Mesenchymal stem cell (in vitro differentiated cells and primary cell): ENCODE measurements at regions not wholly inside any gene's neighbourhood (a gene's known extent, or its start where the extent isn't known, plus 50 kb on each side); places are given as distances from the start of the nearest gene placed in this dataset.

Experiments
- DNase-seq: peaks from one replicate; pipeline ENCODE4 v3.0.0-alpha.2; 2013
- H2AFZ ChIP-seq: one replicate; pipeline ENCODE4 v1.6.1; 2013; ENCODE audit warnings: low read depth, mild to moderate bottlenecking, control low read depth, inconsistent platforms, low read length, moderate library complexity
- H2AK5ac ChIP-seq: 2 replicates; pipeline ENCODE4 v1.6.1; 2013; ENCODE audit warnings: low read length, moderate library complexity, mild to moderate bottlenecking, inconsistent platforms; ENCODE audit not compliant: severe bottlenecking
- H2BK120ac ChIP-seq: one replicate; pipeline ENCODE4 v1.6.1; 2013; ENCODE audit warnings: low read depth, mild to moderate bottlenecking, inconsistent platforms, low read length, moderate library complexity
- H2BK12ac ChIP-seq, 2 experiments: one replicate each; pipeline ENCODE4 v1.6.1; 2013; ENCODE audit warnings: inconsistent platforms in 2 of 2, low read length in 2 of 2, mild to moderate bottlenecking in 2 of 2, moderate library complexity in 2 of 2, control low read depth in 1 of 2
- H2BK15ac ChIP-seq: one replicate; pipeline ENCODE4 v1.6.1; 2013; ENCODE audit warnings: mild to moderate bottlenecking, low read depth, inconsistent platforms; ENCODE audit not compliant: poor library complexity, severe bottlenecking
- H2BK5ac ChIP-seq: 2 replicates; pipeline ENCODE4 v1.6.1; 2013; ENCODE audit warnings: low read depth, mild to moderate bottlenecking, low read length, control low read depth, inconsistent platforms; ENCODE audit not compliant: poor library complexity, severe bottlenecking
- H3K14ac ChIP-seq, 2 experiments: one replicate each; pipeline ENCODE4 v1.6.1; 2013; ENCODE audit warnings: inconsistent platforms in 2 of 2, low read length in 2 of 2, control low read depth in 1 of 2, mild to moderate bottlenecking in 1 of 2, moderate library complexity in 1 of 2
- H3K18ac ChIP-seq, 2 experiments: one replicate each; pipeline ENCODE4 v1.6.1; 2013; ENCODE audit warnings: inconsistent platforms in 2 of 2, low read length in 2 of 2, control low read depth in 1 of 2, low read depth in 1 of 2, mild to moderate bottlenecking in 1 of 2
- H3K23ac ChIP-seq, 2 experiments: one replicate each; pipeline ENCODE4 v1.6.1; 2013; ENCODE audit warnings: inconsistent platforms in 2 of 2, low read length in 2 of 2, mild to moderate bottlenecking in 2 of 2, moderate library complexity in 2 of 2, control low read depth in 1 of 2
- H3K27ac ChIP-seq: 2 replicates; pipeline ENCODE4 v1.5.1; 2013; ENCODE audit warnings: mild to moderate bottlenecking, moderate library complexity, low read length, control low read depth, inconsistent platforms; ENCODE audit not compliant: poor library complexity, severe bottlenecking
- H3K27me3 ChIP-seq, 2 experiments: 2 replicates each; pipeline versions ENCODE4 v1.6.1 to v1.7.0; 2013; ENCODE audit warnings: low read length in 2 of 2, mild to moderate bottlenecking in 2 of 2, moderate library complexity in 2 of 2, control low read depth in 1 of 2, inconsistent platforms in 1 of 2; ENCODE audit not compliant: control insufficient read depth in 1 of 2, insufficient read depth in 1 of 2
- H3K36me3 ChIP-seq, 2 experiments: 2 replicates each; pipeline versions ENCODE4 v1.6.1 to v1.7.0; 2013; ENCODE audit warnings: low read length in 2 of 2, control low read depth in 1 of 2, inconsistent platforms in 1 of 2, low read depth in 1 of 2, mild to moderate bottlenecking in 1 of 2; ENCODE audit not compliant: insufficient read depth in 2 of 2, control insufficient read depth in 1 of 2
- H3K4ac ChIP-seq, 2 experiments: one replicate each; pipeline ENCODE4 v1.6.1; 2013; ENCODE audit warnings: inconsistent platforms in 2 of 2, low read length in 2 of 2, mild to moderate bottlenecking in 2 of 2, moderate library complexity in 2 of 2, control low read depth in 1 of 2, low read depth in 1 of 2
- H3K4me1 ChIP-seq: 2 replicates; pipeline ENCODE4 v1.6.1; 2013; ENCODE audit warnings: low read depth, low read length, control low read depth; ENCODE audit not compliant: control insufficient read depth, insufficient read depth
- H3K4me2 ChIP-seq: 2 replicates; pipeline ENCODE4 v1.6.1; 2013; ENCODE audit warnings: low read length, mild to moderate bottlenecking, inconsistent platforms; ENCODE audit not compliant: poor library complexity, severe bottlenecking
- H3K4me3 ChIP-seq, 2 experiments: 2 replicates each; pipeline versions ENCODE4 v1.5.1 to v1.7.0; 2013; ENCODE audit warnings: low read length in 2 of 2, mild to moderate bottlenecking in 2 of 2, control low read depth in 1 of 2, low read depth in 1 of 2; ENCODE audit not compliant: insufficient read depth in 1 of 2
- H3K79me1 ChIP-seq: replicated peaks from 2 replicates; pipeline ENCODE4 v1.6.1; 2013; ENCODE audit warnings: mild to moderate bottlenecking, control low read depth, low read length, inconsistent platforms; ENCODE audit not compliant: poor library complexity, severe bottlenecking
- H3K9ac ChIP-seq: 2 replicates; pipeline ENCODE4 v1.7.0; 2013; ENCODE audit warnings: mild to moderate bottlenecking, low read length, moderate library complexity
- H3K9me3 ChIP-seq: 2 replicates; pipeline ENCODE4 v1.7.0; 2013; ENCODE audit warnings: mild to moderate bottlenecking, low read length; ENCODE audit not compliant: control insufficient read depth
- H4K8ac ChIP-seq: one replicate; pipeline ENCODE4 v1.6.1; 2013; ENCODE audit warnings: inconsistent platforms, mild to moderate bottlenecking, low read length, moderate library complexity
- H4K91ac ChIP-seq: one replicate; pipeline ENCODE4 v1.6.1; 2013; ENCODE audit warnings: mild to moderate bottlenecking, low read length, inconsistent platforms
- WGBS: methylation state at CpG from one replicate; pipeline ENCODE4 v1.1.7; 2013; ENCODE audit warnings: mixed read lengths; 5-methylcytosine and 5-hydroxymethylcytosine counted together

DNA sequence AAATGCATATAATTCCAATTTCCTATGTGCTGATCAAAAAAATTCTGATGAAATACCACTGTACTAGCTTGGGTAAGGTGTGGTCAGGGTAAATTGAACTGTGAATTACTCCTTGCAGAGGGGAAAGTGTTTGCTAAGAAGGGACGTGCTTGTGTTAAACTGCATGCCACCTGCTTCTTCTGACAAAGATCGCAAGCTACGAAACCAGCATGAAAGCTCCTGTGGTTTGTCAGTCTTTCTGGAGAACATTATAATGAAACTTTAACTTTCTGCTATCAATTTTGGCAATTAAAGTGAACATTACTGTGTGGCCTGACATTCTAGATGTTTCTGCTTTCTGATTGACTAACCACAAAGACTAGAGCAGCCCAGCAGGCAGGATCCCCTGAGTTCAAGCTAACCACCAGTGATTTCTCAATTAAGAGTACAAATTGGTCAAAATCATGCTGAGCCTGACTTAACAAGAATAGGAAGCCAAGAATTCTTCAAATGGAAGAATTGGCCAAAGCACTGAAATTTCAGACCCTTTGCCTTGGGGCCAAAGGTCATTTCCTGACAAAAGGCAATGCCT is 239.0 kb downstream of the SLITRK2 start:
- H4K91ac ChIP-seq = no peak overlapping the region
- H2AK5ac ChIP-seq = no peak overlapping the region
- DNase-seq = no peak
- H3K27me3 ChIP-seq = no peaks in the 10 kb centered on the region
- no peak overlapping the region for H2AFZ ChIP-seq
- H3K36me3 ChIP-seq = no peaks in the 10 kb centered on the region
- 82% methylated on average over 3 of the region's 3 CpGs for WGBS
- H3K14ac ChIP-seq = no peak overlapping the region
- no peak overlapping the region for H3K9ac ChIP-seq
- H3K4me1 ChIP-seq = no peaks in the 10 kb centered on the region
- no peak overlapping the region for H3K18ac ChIP-seq
- H2BK120ac ChIP-seq = no peak overlapping the region
- no peak overlapping the region for H4K8ac ChIP-seq
- H3K9me3 ChIP-seq = peaks cover 3% of the 10 kb centered on the region
- H3K27ac ChIP-seq = no peak overlapping the region
- H2BK5ac ChIP-seq = no peak overlapping the region
- no peak overlapping the region for H2BK15ac ChIP-seq
- H3K4me3 ChIP-seq = no peak overlapping the region
- no peak overlapping the region for H3K4ac ChIP-seq
- H3K4me2 ChIP-seq = no peak overlapping the region
- no peak overlapping the region for H2BK12ac ChIP-seq
- no peak overlapping the region for H3K23ac ChIP-seq
- no peaks in the 10 kb centered on the region for H3K79me1 ChIP-seq

GRCh38 chrX:146064156-146064555 is 246.5 kb downstream of the SLITRK2 start:
- H3K4ac ChIP-seq = no peak overlapping the region
- no peaks in the 10 kb centered on the region for H3K4me1 ChIP-seq
- no peak overlapping the region for H4K8ac ChIP-seq
- H3K9me3 ChIP-seq = no peaks in the 10 kb centered on the region
- H3K18ac ChIP-seq = no peak overlapping the region
- H3K79me1 ChIP-seq = no peaks in the 10 kb centered on the region
- H3K23ac ChIP-seq = no peak overlapping the region
- H3K9ac ChIP-seq = no peak overlapping the region
- H3K27ac ChIP-seq = no peak overlapping the region
- no peak overlapping the region for H2AK5ac ChIP-seq
- H4K91ac ChIP-seq = no peak overlapping the region
- DNase-seq = no peak
- 100% methylated on average over 1 of the region's 2 CpGs for WGBS
- no peaks in the 10 kb centered on the region for H3K27me3 ChIP-seq
- H2BK120ac ChIP-seq = no peak overlapping the region
- H3K4me2 ChIP-seq = no peak overlapping the region
- H2AFZ ChIP-seq = no peak overlapping the region
- H3K4me3 ChIP-seq = no peak overlapping the region
- no peaks in the 10 kb centered on the region for H3K36me3 ChIP-seq
- no peak overlapping the region for H2BK12ac ChIP-seq
- no peak overlapping the region for H2BK5ac ChIP-seq
- no peak overlapping the region for H2BK15ac ChIP-seq
- no peak overlapping the region for H3K14ac ChIP-seq

DNA sequence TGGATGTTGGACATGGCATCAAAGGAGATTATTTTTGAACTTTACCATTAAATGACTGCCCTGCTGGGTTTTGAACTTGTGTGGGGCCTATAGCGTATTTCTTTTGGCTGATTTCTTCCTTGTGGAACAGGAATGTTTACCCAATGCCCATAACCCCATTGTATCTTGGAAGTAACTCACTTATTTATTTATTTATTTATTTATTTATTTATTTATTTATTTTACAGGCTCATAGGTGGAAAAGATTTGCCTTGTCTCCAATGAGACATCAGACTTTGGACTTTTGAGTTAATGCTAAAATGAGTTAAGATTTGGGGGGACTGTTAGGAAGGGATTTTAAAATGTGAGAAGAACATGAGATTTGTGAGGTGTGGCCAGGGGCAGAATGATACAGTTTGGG is 273.1 kb downstream of the SLITRK2 start:
- H2BK120ac ChIP-seq = no peak overlapping the region
- H3K9ac ChIP-seq = no peak overlapping the region

GRCh38 chrX:146109362-146109761 is 291.7 kb downstream of the SLITRK2 start:
- Histone ChIP-seq H2BK5ac (no peak overlapping the region), H2BK12ac (no peak overlapping the region), H3K14ac (no peak overlapping the region)

More for the DNA sequence above, 273.1 kb downstream of the SLITRK2 start:
- no peak overlapping the region for H2BK5ac ChIP-seq
- H3K4me3 ChIP-seq = no peak overlapping the region
- H3K23ac ChIP-seq = no peak overlapping the region
- no peak overlapping the region for H4K8ac ChIP-seq
- no peak overlapping the region for H2AK5ac ChIP-seq
- H4K91ac ChIP-seq = no peak overlapping the region
- no peaks in the 10 kb centered on the region for H3K36me3 ChIP-seq
- no peak overlapping the region for H2BK12ac ChIP-seq
- no peaks in the 10 kb centered on the region for H3K4me1 ChIP-seq
- no peak overlapping the region for H3K4me2 ChIP-seq
- no peak overlapping the region for H3K14ac ChIP-seq
- H3K27me3 ChIP-seq = no peaks in the 10 kb centered on the region
- no peak overlapping the region for H3K27ac ChIP-seq
- DNase-seq = no peak
- no CpG with 5 or more reads among the region's 1 CpG for WGBS
- H3K9me3 ChIP-seq = peaks cover 2% of the 10 kb centered on the region
- no peak overlapping the region for H3K4ac ChIP-seq
- no peak overlapping the region for H2BK15ac ChIP-seq
- H3K18ac ChIP-seq = no peak overlapping the region
- no peak overlapping the region for H2AFZ ChIP-seq
- no peaks in the 10 kb centered on the region for H3K79me1 ChIP-seq

More at GRCh38 chrX:146109362-146109761, 291.7 kb downstream of the SLITRK2 start:
- H3K36me3 ChIP-seq = no peaks in the 10 kb centered on the region
- H3K4me3 ChIP-seq = no peak overlapping the region
- H3K23ac ChIP-seq = no peak overlapping the region
- no peak overlapping the region for H3K9ac ChIP-seq
- H2BK120ac ChIP-seq = no peak overlapping the region
- H3K27me3 ChIP-seq = no peaks in the 10 kb centered on the region
- no peak overlapping the region for H2BK15ac ChIP-seq
- H4K8ac ChIP-seq = no peak overlapping the region
- DNase-seq = no peak
- no peak overlapping the region for H4K91ac ChIP-seq
- H3K79me1 ChIP-seq = no peaks in the 10 kb centered on the region
- H3K9me3 ChIP-seq = no peaks in the 10 kb centered on the region
- WGBS = 82% methylated on average over 1 of the region's 4 CpGs
- H3K27ac ChIP-seq = no peak overlapping the region
- H3K4me2 ChIP-seq = no peak overlapping the region
- H2AFZ ChIP-seq = no peak overlapping the region
- no peaks in the 10 kb centered on the region for H3K4me1 ChIP-seq
- H2AK5ac ChIP-seq = no peak overlapping the region
- H3K18ac ChIP-seq = no peak overlapping the region
- no peak overlapping the region for H3K4ac ChIP-seq
